GM23338 (cell line): ENCODE measurements at regions not wholly inside any gene's neighbourhood (a gene's known extent, or its start where the extent isn't known, plus 50 kb on each side); places are given as distances from the start of the nearest gene placed in this dataset.

Source experiments
- ATAC-seq: fragments of 200-7000 bp; cut with Tn5 transposase; 3 replicates; pipeline ENCODE4 v1.9.1; 2020
- DNase-seq: peaks from one replicate; pipeline ENCODE4 v3.0.0-alpha.2; 2015; ENCODE audit warnings: low spot score
- H2AFZ ChIP-seq: fragments of 200-600 bp; sonication (generic); 2 replicates; pipeline ENCODE4 v1.8.0; 2016; ENCODE audit warnings: antibody characterized with exemption, mild to moderate bottlenecking, moderate library complexity
- H3F3A ChIP-seq: fragments of 200-600 bp; sonication (generic); replicated peaks from 2 replicates; pipeline ENCODE4 v1.8.0; 2017; ENCODE audit warnings: antibody characterized with exemption, mixed run types, low read depth
- H3K27ac ChIP-seq: fragments of 200-600 bp; sonication (generic); 2 replicates; pipeline ENCODE4 v1.6.1; 2016; ENCODE audit warnings: low read depth
- H3K27me3 ChIP-seq: fragments of 200-600 bp; sonication (generic); 2 replicates; pipeline ENCODE4 v1.8.0; 2016; ENCODE audit warnings: mild to moderate bottlenecking, mixed run types, moderate library complexity; ENCODE audit not compliant: insufficient read depth
- H3K36me3 ChIP-seq: fragments of 200-600 bp; sonication (generic); 2 replicates; pipeline ENCODE4 v1.8.0; 2016; ENCODE audit warnings: mild to moderate bottlenecking; ENCODE audit not compliant: insufficient read depth
- H3K4me1 ChIP-seq: fragments of 200-600 bp; sonication (generic); 2 replicates; pipeline ENCODE4 v1.8.0; 2016; ENCODE audit warnings: mild to moderate bottlenecking, moderate library complexity; ENCODE audit not compliant: insufficient read depth
- H3K4me2 ChIP-seq: fragments of 200-600 bp; sonication (generic); 2 replicates; pipeline ENCODE4 v1.7.1; 2017; ENCODE audit warnings: mixed run types
- H3K4me3 ChIP-seq: fragments of 200-600 bp; sonication (generic); 2 replicates; pipeline ENCODE4 v1.6.1; 2016; ENCODE audit warnings: mixed run types
- H3K79me2 ChIP-seq: fragments of 200-600 bp; sonication (generic); replicated peaks from 2 replicates; pipeline ENCODE4 v1.8.0; 2017; ENCODE audit warnings: mild to moderate bottlenecking; ENCODE audit not compliant: insufficient read depth
- H3K9me2 ChIP-seq: fragments of 200-600 bp; sonication (generic); 2 replicates; pipeline ENCODE4 v1.8.0; 2017; ENCODE audit not compliant: insufficient read depth
- H4K20me1 ChIP-seq: fragments of 200-600 bp; sonication (generic); replicated peaks from 2 replicates; pipeline ENCODE4 v1.8.0; 2017; ENCODE audit warnings: mild to moderate bottlenecking; ENCODE audit not compliant: insufficient read depth
- H3K27ac Mint-ChIP-seq: 2 replicates; pipeline ENCODE4 v1.8.0; 2020; ENCODE audit warnings: inconsistent platforms, mild to moderate bottlenecking, moderate library complexity, mixed read lengths
- H3K27me3 Mint-ChIP-seq: 3 replicates; pipeline ENCODE4 v1.8.0; 2022; ENCODE audit warnings: low read depth, mild to moderate bottlenecking, moderate library complexity, mixed read lengths, inconsistent platforms; ENCODE audit not compliant: insufficient read depth, poor library complexity
- H3K36me3 Mint-ChIP-seq: 3 replicates; pipeline ENCODE4 v1.8.0; 2021; ENCODE audit warnings: low read depth, mild to moderate bottlenecking, inconsistent platforms, moderate library complexity, mixed read lengths
- H3K4me1 Mint-ChIP-seq: 3 replicates; pipeline ENCODE4 v1.8.0; 2020; ENCODE audit warnings: mild to moderate bottlenecking, inconsistent platforms, mixed read lengths
- H3K4me3 Mint-ChIP-seq: 3 replicates; pipeline ENCODE4 v1.8.0; 2021; ENCODE audit warnings: moderate library complexity, mild to moderate bottlenecking, inconsistent platforms, mixed read lengths
- H3K9me3 Mint-ChIP-seq: 3 replicates; pipeline ENCODE4 v1.8.0; 2020; ENCODE audit warnings: moderate library complexity, mild to moderate bottlenecking, inconsistent platforms, mixed read lengths
- CREB1 ChIP-seq: fragments of 250-450 bp; sonication (Bioruptor Pico); IDR thresholded peaks from 2 replicates; pipeline ENCODE4 v1.5.0; 2020; ENCODE audit warnings: low read depth, mild to moderate bottlenecking, moderate library complexity
- EZH2 ChIP-seq: fragments of 200-600 bp; sonication (generic); IDR thresholded peaks from one replicate; pipeline ENCODE4 v1.8.0; 2017; ENCODE audit warnings: antibody characterized with exemption, mild to moderate bottlenecking, low read depth; ENCODE audit not compliant: unreplicated experiment
- EZH2phosphoT487 ChIP-seq: fragments of 200-600 bp; sonication (generic); IDR thresholded peaks from one replicate; pipeline ENCODE4 v1.8.1; 2018; ENCODE audit warnings: antibody characterized with exemption; ENCODE audit not compliant: unreplicated experiment
- JUNB ChIP-seq: IDR thresholded peaks from one replicate; pipeline ENCODE4 v1.6.1; 2016; ENCODE audit warnings: antibody characterized with exemption; ENCODE audit not compliant: unreplicated experiment
- NANOG ChIP-seq: IDR thresholded peaks from 2 replicates; pipeline ENCODE4 v1.6.1; 2016; ENCODE audit warnings: antibody characterized with exemption, borderline replicate concordance
- POLR2AphosphoS5 ChIP-seq: IDR thresholded peaks from 2 replicates; pipeline ENCODE4 v1.6.1; 2016; ENCODE audit warnings: antibody characterized with exemption, low read depth
- STAT1 ChIP-seq: IDR thresholded peaks from one replicate; pipeline ENCODE4 v1.6.1; 2016; ENCODE audit warnings: antibody characterized with exemption; ENCODE audit not compliant: unreplicated experiment
- ZNF114 ChIP-seq: fragments of 250-450 bp; sonication (Bioruptor Pico); IDR thresholded peaks from 2 replicates; pipeline ENCODE4 v1.5.0; 2020; ENCODE audit warnings: mild to moderate bottlenecking, moderate library complexity
- ZNF331 ChIP-seq: fragments of 250-450 bp; sonication (Bioruptor Pico); IDR thresholded peaks from 2 replicates; pipeline ENCODE4 v1.5.0; 2020; ENCODE audit warnings: low read depth, mild to moderate bottlenecking, moderate library complexity
- TF ChIP-seq, protein P1 (sequence below), 2 experiments: fragments of 200-600 bp in 1 of 2; sonication (generic) in 1 of 2; conservative IDR thresholded peaks; 2 replicates each; pipeline versions ENCODE4 v1.5.1 to v1.6.1; 2016 to 2017; ENCODE audit warnings: antibody characterized with exemption in 2 of 2, low read depth in 2 of 2, mild to moderate bottlenecking in 2 of 2, moderate library complexity in 1 of 2
- TF ChIP-seq, protein P2 (sequence below): fragments of 250-450 bp; sonication (Bioruptor Pico); IDR thresholded peaks from 2 replicates; pipeline ENCODE4 v1.5.0; 2020; ENCODE audit warnings: mild to moderate bottlenecking, moderate library complexity
- TF ChIP-seq, protein P3 (sequence below): IDR thresholded peaks from 2 replicates; pipeline ENCODE4 v1.6.1; 2016; ENCODE audit warnings: antibody characterized with exemption
- TF ChIP-seq, protein P4 (sequence below): IDR thresholded peaks from one replicate; pipeline ENCODE4 v1.6.1; 2018; ENCODE audit warnings: antibody characterized with exemption; ENCODE audit not compliant: unreplicated experiment

DNA sequence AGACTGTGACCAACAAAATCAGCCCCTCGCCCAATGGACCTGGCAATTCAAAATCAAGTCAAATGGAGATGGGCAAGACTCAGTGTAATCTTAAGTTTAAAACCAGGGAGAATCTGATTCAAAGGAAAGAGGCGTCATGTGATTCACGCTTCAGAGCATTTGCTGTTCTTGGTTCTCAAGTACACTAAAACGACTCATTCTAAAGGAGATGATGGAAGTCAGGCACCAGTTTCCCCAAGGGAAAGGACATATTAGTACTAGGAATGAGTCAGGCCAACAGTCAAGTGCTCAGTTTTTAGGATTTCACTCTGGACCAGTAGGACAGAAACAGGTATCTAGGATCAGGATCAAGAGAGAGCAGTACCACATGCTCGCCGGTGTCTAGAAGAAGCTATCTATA lies 429.6 kb downstream of the PLPP3 start:
- Histone ChIP-seq H3K4me1 (no peaks in the 10 kb centered on the region), H3K36me3 (no peaks in the 10 kb centered on the region), H3K4me3 (no peak overlapping the region), H3K9me2 (0 out of 2 replicates have a peak, but pooled peaks cover 7% of the 10 kb centered on the region), H3K79me2 (no peaks in the 10 kb centered on the region), H3K27me3 (no peaks in the 10 kb centered on the region), H3F3A (no peaks in the 10 kb centered on the region), H3K27ac (no peak overlapping the region), H4K20me1 (no peaks in the 10 kb centered on the region), H3K4me2 (no peak overlapping the region), H2AFZ (no peak overlapping the region)
- ATAC-seq (no peak), DNase-seq (no peak)
- Mint-ChIP-seq H3K4me3 (no peak overlapping the region), H3K4me1 (no peaks in the 10 kb centered on the region), H3K9me3 (no peaks in the 10 kb centered on the region), H3K36me3 (no peaks in the 10 kb centered on the region), H3K27ac (no peak overlapping the region), H3K27me3 (no peaks in the 10 kb centered on the region)
- TF ChIP-seq ZNF331 (CRISPR knock-in tag) (no peak), CREB1 (CRISPR knock-in tag) (no peak), NANOG (no peak), EZH2 (no peak), ZNF114 (no peak), STAT1 (no peak), EZH2phosphoT487 (no peak), JUNB (no peak), POLR2AphosphoS5 (no peak)
- TF ChIP-seq, protein P1, sequence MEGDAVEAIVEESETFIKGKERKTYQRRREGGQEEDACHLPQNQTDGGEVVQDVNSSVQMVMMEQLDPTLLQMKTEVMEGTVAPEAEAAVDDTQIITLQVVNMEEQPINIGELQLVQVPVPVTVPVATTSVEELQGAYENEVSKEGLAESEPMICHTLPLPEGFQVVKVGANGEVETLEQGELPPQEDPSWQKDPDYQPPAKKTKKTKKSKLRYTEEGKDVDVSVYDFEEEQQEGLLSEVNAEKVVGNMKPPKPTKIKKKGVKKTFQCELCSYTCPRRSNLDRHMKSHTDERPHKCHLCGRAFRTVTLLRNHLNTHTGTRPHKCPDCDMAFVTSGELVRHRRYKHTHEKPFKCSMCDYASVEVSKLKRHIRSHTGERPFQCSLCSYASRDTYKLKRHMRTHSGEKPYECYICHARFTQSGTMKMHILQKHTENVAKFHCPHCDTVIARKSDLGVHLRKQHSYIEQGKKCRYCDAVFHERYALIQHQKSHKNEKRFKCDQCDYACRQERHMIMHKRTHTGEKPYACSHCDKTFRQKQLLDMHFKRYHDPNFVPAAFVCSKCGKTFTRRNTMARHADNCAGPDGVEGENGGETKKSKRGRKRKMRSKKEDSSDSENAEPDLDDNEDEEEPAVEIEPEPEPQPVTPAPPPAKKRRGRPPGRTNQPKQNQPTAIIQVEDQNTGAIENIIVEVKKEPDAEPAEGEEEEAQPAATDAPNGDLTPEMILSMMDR (conservative IDR thresholded peaks at IDR 0.05; ENCODE audit: low read depth in 2 of 2): no peak
- TF ChIP-seq, protein P2, sequence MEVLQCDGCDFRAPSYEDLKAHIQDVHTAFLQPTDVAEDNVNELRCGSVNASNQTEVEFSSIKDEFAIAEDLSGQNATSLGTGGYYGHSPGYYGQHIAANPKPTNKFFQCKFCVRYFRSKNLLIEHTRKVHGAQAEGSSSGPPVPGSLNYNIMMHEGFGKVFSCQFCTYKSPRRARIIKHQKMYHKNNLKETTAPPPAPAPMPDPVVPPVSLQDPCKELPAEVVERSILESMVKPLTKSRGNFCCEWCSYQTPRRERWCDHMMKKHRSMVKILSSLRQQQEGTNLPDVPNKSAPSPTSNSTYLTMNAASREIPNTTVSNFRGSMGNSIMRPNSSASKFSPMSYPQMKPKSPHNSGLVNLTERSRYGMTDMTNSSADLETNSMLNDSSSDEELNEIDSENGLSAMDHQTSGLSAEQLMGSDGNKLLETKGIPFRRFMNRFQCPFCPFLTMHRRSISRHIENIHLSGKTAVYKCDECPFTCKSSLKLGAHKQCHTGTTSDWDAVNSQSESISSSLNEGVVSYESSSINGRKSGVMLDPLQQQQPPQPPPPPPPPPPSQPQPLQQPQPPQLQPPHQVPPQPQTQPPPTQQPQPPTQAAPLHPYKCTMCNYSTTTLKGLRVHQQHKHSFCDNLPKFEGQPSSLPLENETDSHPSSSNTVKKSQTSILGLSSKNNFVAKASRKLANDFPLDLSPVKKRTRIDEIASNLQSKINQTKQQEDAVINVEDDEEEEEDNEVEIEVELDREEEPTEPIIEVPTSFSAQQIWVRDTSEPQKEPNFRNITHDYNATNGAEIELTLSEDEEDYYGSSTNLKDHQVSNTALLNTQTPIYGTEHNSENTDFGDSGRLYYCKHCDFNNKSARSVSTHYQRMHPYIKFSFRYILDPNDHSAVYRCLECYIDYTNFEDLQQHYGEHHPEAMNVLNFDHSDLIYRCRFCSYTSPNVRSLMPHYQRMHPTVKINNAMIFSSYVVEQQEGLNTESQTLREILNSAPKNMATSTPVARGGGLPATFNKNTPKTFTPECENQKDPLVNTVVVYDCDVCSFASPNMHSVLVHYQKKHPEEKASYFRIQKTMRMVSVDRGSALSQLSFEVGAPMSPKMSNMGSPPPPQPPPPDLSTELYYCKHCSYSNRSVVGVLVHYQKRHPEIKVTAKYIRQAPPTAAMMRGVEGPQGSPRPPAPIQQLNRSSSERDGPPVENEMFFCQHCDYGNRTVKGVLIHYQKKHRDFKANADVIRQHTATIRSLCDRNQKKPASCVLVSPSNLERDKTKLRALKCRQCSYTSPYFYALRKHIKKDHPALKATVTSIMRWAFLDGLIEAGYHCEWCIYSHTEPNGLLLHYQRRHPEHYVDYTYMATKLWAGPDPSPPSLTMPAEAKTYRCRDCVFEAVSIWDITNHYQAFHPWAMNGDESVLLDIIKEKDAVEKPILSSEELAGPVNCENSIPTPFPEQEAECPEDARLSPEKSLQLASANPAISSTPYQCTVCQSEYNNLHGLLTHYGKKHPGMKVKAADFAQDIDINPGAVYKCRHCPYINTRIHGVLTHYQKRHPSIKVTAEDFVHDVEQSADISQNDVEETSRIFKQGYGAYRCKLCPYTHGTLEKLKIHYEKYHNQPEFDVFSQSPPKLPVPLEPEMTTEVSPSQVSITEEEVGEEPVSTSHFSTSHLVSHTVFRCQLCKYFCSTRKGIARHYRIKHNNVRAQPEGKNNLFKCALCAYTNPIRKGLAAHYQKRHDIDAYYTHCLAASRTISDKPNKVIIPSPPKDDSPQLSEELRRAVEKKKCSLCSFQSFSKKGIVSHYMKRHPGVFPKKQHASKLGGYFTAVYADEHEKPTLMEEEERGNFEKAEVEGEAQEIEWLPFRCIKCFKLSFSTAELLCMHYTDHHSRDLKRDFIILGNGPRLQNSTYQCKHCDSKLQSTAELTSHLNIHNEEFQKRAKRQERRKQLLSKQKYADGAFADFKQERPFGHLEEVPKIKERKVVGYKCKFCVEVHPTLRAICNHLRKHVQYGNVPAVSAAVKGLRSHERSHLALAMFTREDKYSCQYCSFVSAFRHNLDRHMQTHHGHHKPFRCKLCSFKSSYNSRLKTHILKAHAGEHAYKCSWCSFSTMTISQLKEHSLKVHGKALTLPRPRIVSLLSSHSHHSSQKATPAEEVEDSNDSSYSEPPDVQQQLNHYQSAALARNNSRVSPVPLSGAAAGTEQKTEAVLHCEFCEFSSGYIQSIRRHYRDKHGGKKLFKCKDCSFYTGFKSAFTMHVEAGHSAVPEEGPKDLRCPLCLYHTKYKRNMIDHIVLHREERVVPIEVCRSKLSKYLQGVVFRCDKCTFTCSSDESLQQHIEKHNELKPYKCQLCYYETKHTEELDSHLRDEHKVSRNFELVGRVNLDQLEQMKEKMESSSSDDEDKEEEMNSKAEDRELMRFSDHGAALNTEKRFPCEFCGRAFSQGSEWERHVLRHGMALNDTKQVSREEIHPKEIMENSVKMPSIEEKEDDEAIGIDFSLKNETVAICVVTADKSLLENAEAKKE (CRISPR knock-in tag): no peak
- TF ChIP-seq, protein P3, sequence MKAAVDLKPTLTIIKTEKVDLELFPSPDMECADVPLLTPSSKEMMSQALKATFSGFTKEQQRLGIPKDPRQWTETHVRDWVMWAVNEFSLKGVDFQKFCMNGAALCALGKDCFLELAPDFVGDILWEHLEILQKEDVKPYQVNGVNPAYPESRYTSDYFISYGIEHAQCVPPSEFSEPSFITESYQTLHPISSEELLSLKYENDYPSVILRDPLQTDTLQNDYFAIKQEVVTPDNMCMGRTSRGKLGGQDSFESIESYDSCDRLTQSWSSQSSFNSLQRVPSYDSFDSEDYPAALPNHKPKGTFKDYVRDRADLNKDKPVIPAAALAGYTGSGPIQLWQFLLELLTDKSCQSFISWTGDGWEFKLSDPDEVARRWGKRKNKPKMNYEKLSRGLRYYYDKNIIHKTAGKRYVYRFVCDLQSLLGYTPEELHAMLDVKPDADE: no peak
- TF ChIP-seq, protein P4, sequence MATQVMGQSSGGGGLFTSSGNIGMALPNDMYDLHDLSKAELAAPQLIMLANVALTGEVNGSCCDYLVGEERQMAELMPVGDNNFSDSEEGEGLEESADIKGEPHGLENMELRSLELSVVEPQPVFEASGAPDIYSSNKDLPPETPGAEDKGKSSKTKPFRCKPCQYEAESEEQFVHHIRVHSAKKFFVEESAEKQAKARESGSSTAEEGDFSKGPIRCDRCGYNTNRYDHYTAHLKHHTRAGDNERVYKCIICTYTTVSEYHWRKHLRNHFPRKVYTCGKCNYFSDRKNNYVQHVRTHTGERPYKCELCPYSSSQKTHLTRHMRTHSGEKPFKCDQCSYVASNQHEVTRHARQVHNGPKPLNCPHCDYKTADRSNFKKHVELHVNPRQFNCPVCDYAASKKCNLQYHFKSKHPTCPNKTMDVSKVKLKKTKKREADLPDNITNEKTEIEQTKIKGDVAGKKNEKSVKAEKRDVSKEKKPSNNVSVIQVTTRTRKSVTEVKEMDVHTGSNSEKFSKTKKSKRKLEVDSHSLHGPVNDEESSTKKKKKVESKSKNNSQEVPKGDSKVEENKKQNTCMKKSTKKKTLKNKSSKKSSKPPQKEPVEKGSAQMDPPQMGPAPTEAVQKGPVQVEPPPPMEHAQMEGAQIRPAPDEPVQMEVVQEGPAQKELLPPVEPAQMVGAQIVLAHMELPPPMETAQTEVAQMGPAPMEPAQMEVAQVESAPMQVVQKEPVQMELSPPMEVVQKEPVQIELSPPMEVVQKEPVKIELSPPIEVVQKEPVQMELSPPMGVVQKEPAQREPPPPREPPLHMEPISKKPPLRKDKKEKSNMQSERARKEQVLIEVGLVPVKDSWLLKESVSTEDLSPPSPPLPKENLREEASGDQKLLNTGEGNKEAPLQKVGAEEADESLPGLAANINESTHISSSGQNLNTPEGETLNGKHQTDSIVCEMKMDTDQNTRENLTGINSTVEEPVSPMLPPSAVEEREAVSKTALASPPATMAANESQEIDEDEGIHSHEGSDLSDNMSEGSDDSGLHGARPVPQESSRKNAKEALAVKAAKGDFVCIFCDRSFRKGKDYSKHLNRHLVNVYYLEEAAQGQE: no peak
